ENCODE measurements at regions not wholly inside any gene's neighbourhood (a gene's known extent, or its start where the extent isn't known, plus 50 kb on each side); places are given as distances from the start of the nearest gene placed in this dataset.

DNA sequence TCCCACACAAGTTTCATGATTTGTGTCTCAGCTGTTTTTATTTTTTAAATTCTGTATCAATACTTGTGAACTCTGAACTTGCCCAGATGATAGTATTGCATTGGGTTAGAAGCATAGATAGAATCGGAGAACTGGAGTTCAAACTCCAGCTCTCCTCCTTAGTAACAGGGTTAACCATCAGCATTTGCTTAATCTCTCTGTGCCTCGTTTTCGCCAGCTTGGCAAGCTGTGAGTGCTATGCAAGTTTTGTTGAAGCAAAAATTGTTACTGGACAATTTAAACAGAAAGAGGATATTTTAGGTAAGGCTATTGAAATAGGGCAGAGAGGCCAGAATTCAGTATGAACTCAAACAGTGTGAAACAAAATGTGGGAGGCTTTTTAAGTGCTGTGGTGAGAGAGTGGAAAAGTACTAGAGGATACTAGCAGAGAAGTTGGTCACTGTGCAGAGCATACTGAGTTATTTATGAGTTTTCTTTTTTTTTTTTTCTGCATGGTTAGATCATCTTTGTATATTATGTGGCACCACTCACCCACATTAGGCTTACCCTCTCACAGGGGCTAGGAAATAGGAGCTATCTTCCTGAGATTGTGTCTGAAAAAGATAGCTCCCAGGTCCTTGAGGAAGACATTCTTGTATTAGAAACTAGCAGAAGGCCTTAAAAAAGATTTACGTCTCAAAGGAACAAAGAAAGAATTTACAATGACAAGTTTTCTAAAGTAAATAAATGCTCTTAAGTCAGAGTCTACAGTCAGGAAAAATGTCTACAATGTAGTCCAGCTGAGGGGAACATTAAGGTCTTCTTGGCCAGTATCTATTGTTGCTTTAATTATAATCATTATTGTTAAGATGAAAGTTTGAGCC lies 1126.6 kb downstream of the FAT4 start:
- DNase-seq (ENCODE audit: low read depth) = no peak
- TF ChIP-seq, protein P1, sequence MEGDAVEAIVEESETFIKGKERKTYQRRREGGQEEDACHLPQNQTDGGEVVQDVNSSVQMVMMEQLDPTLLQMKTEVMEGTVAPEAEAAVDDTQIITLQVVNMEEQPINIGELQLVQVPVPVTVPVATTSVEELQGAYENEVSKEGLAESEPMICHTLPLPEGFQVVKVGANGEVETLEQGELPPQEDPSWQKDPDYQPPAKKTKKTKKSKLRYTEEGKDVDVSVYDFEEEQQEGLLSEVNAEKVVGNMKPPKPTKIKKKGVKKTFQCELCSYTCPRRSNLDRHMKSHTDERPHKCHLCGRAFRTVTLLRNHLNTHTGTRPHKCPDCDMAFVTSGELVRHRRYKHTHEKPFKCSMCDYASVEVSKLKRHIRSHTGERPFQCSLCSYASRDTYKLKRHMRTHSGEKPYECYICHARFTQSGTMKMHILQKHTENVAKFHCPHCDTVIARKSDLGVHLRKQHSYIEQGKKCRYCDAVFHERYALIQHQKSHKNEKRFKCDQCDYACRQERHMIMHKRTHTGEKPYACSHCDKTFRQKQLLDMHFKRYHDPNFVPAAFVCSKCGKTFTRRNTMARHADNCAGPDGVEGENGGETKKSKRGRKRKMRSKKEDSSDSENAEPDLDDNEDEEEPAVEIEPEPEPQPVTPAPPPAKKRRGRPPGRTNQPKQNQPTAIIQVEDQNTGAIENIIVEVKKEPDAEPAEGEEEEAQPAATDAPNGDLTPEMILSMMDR (conservative IDR thresholded peaks at IDR 0.05; ENCODE audit: low read length) = no peak
- no peak overlapping the region for H3K4me3 ChIP-seq (ENCODE audit: low read length)

DNA sequence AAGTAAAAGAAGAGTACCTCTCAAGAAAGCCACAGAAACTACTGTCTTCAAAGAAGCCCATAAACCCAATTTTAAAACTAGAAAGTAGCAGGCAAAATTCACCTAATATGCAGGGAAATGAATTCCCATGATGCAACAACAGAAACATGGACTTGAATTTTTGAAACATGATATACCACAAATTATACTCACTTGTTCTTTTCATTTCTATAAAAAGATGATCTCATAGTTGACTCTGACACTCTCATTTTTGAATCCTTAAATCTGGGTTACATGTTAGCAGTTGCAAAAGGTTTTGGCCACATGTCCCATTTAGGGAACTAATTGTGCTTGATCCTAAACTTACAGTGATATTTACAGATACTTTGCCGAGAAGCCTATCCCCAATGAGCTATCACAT lies 1130.8 kb downstream of the FAT4 start:
- peak; percentile 13 for DNase-seq (ENCODE audit: low read depth)
- H3K4me3 ChIP-seq (ENCODE audit: low read length) = no peak overlapping the region
- TF ChIP-seq, protein P1 (conservative IDR thresholded peaks at IDR 0.05; ENCODE audit: low read length) = no peak

DNA sequence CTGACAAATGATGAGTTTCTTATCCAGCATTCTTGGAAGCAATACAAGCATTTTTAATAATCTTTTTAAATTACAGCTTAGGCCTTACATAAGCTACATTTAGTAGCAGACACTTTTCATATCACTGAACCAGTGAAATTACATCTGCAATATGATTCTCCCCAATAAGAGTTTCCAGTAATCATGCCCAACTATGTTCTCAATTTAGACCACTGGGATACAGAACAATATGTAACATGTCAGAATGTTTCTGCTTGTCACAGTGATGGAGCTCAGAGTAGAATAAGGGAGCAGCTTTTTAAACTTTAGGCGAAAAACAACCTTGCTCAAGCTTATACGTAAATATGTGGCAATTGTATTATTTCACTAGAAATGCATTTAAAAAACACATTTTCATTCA lies 1132.2 kb downstream of the FAT4 start:
- TF ChIP-seq, protein P1 (conservative IDR thresholded peaks at IDR 0.05; ENCODE audit: low read length) = no peak
- H3K4me3 ChIP-seq (ENCODE audit: low read length) = no peak overlapping the region
- DNase-seq (ENCODE audit: low read depth) = no peak

DNA sequence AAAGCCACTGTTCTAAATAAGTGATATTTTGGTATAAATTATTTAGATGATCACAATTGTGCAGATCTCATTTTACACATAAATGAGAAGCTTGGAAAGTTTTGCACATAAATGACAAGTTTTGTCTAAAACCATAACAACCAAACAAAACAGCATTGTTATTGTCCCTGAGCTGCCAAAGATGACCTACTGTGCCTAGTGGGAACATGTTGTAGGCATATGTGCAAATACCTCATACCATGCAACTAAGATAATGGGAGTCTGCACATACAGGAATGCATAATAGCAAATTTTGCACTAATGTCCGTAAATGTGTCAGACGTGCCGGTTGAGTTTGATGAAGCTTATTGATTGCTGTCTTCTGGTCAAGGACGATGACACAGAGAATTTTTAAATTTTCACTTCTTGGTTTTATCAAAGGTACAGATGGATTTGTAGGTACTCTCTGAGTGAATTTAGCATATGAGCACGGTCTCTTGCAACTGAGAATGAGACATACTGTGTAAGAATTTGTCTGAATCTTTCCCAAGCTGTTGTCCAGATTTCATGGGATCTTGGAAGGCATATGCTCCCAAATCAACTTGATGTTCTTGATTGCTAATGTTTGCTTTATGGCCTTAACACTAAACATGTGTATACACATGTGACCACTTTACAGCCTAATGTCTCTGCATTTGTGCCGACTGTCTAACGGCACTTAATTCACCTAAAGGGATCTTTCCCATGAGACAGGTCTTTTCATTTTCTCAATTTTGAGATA lies 1133.5 kb downstream of the FAT4 start:
- TF ChIP-seq, protein P1 (conservative IDR thresholded peaks at IDR 0.05; ENCODE audit: low read length) = no peak
- H3K4me3 ChIP-seq (ENCODE audit: low read length) = no peak overlapping the region
- DNase-seq (ENCODE audit: low read depth) = peak; percentile 81

DNA sequence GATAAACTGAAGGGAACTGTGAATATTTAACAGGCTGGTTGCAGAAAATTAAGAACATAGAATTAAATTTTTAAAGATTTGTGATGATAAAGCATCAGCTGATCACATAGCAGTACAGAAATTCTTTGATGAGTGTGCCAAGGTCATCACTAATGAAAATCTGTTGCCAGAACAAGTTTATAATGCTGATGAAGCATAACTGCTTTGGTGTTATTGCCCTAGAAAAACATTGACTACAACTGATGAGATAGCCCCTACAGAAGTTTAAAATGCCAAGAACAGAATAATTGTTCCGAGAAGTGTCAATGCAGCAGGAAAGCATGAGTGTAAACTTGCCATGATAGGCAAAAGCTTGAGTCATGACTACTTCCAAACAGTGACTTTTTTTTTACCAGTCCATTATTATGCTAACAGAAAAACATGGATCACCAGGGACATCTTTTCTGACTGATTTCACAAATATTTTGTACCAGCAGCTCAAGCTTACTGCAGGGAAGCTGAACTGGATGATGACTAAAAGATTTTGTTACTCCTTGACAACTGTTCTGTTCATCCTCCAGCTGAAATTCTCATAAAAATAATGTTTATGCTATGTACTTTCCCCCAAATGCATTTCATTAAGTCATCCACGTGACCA lies 1136.6 kb downstream of the FAT4 start:
- peak; percentile 64 for DNase-seq (ENCODE audit: low read depth)
- no peak overlapping the region for H3K4me3 ChIP-seq (ENCODE audit: low read length)
- TF ChIP-seq, protein P1 (conservative IDR thresholded peaks at IDR 0.05; ENCODE audit: low read length) = no peak

DNA sequence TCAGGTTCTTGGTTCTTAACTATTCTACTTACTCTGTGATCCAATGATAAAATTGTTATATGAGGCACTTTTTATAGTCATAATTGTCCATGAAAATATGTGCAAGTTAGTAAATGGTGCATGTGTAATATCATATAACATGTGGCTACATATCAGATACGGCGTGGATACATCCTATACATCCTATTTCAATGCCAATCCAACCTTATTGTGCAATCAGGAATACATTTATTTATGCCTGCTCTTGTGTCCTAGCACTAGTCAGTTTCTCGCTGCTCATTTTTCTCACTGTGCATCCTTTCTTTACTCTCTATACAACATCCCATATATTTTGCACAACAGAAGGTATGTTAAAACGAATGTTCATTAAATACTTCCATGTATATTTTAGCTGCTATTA lies 1141.1 kb downstream of the FAT4 start:
- DNase-seq (ENCODE audit: low read depth) = no peak
- TF ChIP-seq, protein P1 (conservative IDR thresholded peaks at IDR 0.05; ENCODE audit: low read length) = no peak
- H3K4me3 ChIP-seq (ENCODE audit: low read length) = no peak overlapping the region
